Lower leg skin (tissue), 3 donors: ENCODE measurements at regions not wholly inside any gene's neighbourhood (a gene's known extent, or its start where the extent isn't known, plus 50 kb on each side); places are given as distances from the start of the nearest gene placed in this dataset.

Experiments used
- POLR2A ChIP-seq, 2 donors: fragments of 450-650 bp; IDR thresholded peaks; one replicate each; pipeline ENCODE4 v1.6.1; 2016 to 2017; ENCODE audit warnings: antibody characterized with exemption in 2 of 2, mild to moderate bottlenecking in 1 of 2, moderate library complexity in 1 of 2
- TF ChIP-seq, protein P1 (sequence below), 3 donors: fragments of 450-650 bp; IDR thresholded peaks; one replicate each; pipeline ENCODE4 v1.5.1; 2016; ENCODE audit warnings: antibody characterized with exemption in 3 of 3, mild to moderate bottlenecking in 3 of 3, moderate library complexity in 2 of 3

GRCh38 chr12:19709889-19710288, 270.6 kb downstream of the AEBP2 start:
- TF ChIP-seq, protein P1, sequence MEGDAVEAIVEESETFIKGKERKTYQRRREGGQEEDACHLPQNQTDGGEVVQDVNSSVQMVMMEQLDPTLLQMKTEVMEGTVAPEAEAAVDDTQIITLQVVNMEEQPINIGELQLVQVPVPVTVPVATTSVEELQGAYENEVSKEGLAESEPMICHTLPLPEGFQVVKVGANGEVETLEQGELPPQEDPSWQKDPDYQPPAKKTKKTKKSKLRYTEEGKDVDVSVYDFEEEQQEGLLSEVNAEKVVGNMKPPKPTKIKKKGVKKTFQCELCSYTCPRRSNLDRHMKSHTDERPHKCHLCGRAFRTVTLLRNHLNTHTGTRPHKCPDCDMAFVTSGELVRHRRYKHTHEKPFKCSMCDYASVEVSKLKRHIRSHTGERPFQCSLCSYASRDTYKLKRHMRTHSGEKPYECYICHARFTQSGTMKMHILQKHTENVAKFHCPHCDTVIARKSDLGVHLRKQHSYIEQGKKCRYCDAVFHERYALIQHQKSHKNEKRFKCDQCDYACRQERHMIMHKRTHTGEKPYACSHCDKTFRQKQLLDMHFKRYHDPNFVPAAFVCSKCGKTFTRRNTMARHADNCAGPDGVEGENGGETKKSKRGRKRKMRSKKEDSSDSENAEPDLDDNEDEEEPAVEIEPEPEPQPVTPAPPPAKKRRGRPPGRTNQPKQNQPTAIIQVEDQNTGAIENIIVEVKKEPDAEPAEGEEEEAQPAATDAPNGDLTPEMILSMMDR (IDR thresholded peaks at IDR 0.05): no peak
- TF ChIP-seq POLR2A (IDR thresholded peaks at IDR 0.05): no peak
